ENCODE measurements at regions not wholly inside any gene's neighbourhood (a gene's known extent, or its start where the extent isn't known, plus 50 kb on each side); places are given as distances from the start of the nearest gene placed in this dataset.

GRCh38 chr10:31709476-31709875, 219.2 kb downstream of the ARHGAP12 start:
- no peak for DNase-seq (ENCODE audit: low spot score)

GRCh38 chr10:31709028-31709427, 219.6 kb downstream of the ARHGAP12 start:
- DNase-seq (ENCODE audit: low spot score), result no peak

- no peak for DNase-seq (ENCODE audit: low spot score)
These were observed 220.2 kb downstream of the ARHGAP12 start for GRCh38 chr10:31708474-31708873.

GRCh38 chr10:31708046-31708445, 220.6 kb downstream of the ARHGAP12 start:
- DNase-seq (ENCODE audit: low spot score), result no peak

- DNase-seq (ENCODE audit: low spot score), result peak; percentile 67
These were observed 221.3 kb downstream of the ARHGAP12 start for GRCh38 chr10:31707093-31708039.

GRCh38 chr10:31706464-31707092, 222.1 kb downstream of the ARHGAP12 start:
- DNase-seq (ENCODE audit: low spot score), result no peak

GRCh38 chr10:31705136-31705535, 223.5 kb downstream of the ARHGAP12 start:
- DNase-seq (ENCODE audit: low spot score), result no peak

GRCh38 chr10:31704195-31704594, 224.4 kb downstream of the ARHGAP12 start:
- no peak for DNase-seq (ENCODE audit: low spot score)

- DNase-seq (ENCODE audit: low spot score), result no peak
These were observed 225.7 kb downstream of the ARHGAP12 start for GRCh38 chr10:31702954-31703353.

- DNase-seq (ENCODE audit: low spot score), result no peak
These were observed 226.6 kb downstream of the ARHGAP12 start for GRCh38 chr10:31702005-31702404.

GRCh38 chr10:31701546-31701945, 227.1 kb downstream of the ARHGAP12 start:
- no peak for DNase-seq (ENCODE audit: low spot score)

GRCh38 chr10:31700181-31700611, 228.4 kb downstream of the ARHGAP12 start:
- DNase-seq (ENCODE audit: low spot score), result no peak

GRCh38 chr10:31698181-31698830, 230.3 kb downstream of the ARHGAP12 start:
- DNase-seq (ENCODE audit: low spot score), result peak; percentile 66

- DNase-seq (ENCODE audit: low spot score), result peak; percentile 75
These were observed 231.1 kb downstream of the ARHGAP12 start for GRCh38 chr10:31697271-31698180.

GRCh38 chr10:31694929-31695837, 233.4 kb downstream of the ARHGAP12 start:
- DNase-seq (ENCODE audit: low spot score), result peak; percentile 23

- DNase-seq (ENCODE audit: low spot score), result no peak
These were observed 234.4 kb downstream of the ARHGAP12 start for GRCh38 chr10:31694126-31694685.

- DNase-seq (ENCODE audit: low spot score), result no peak
These were observed 235.1 kb downstream of the ARHGAP12 start for GRCh38 chr10:31693491-31693890.

- DNase-seq (ENCODE audit: low spot score), result no peak
These were observed 239.4 kb downstream of the ARHGAP12 start for GRCh38 chr10:31689233-31689632.

- no peak for DNase-seq (ENCODE audit: low spot score)
These were observed 240.8 kb downstream of the ARHGAP12 start for GRCh38 chr10:31687663-31688482.
